ENCODE measurements at regions not wholly inside any gene's neighbourhood (a gene's known extent, or its start where the extent isn't known, plus 50 kb on each side); places are given as distances from the start of the nearest gene placed in this dataset.

- Histone ChIP-seq H3K4ac (ENCODE audit: low read depth, low read length) (no peak overlapping the region), H3K79me1 (ENCODE audit: low read depth in 1 of 2, low read length in 2 of 2) (no peaks in the 10 kb centered on the region), H4K8ac (ENCODE audit: low read depth in 2 of 2, low read length in 2 of 2) (no peak overlapping the region), H3K9me3 (ENCODE audit: control insufficient read depth, insufficient read depth, low read length) (peaks cover 32% of the 10 kb centered on the region), H3K36me3 (ENCODE audit: control insufficient read depth, insufficient read depth, low read length) (no peaks in the 10 kb centered on the region), H2BK15ac (ENCODE audit: low read depth, low read length) (no peak overlapping the region), H3K4me3 (ENCODE audit: insufficient read depth, low read depth, low read length) (no peak overlapping the region), H3K27me3 (ENCODE audit: control insufficient read depth, insufficient read depth, low read length) (no peaks in the 10 kb centered on the region), H3K18ac (ENCODE audit: low read depth, low read length) (no peak overlapping the region), H4K5ac (ENCODE audit: low read depth, low read length) (no peak overlapping the region), H3K23ac (ENCODE audit: low read depth, low read length) (no peak overlapping the region), H3K9me1 (ENCODE audit: insufficient read depth, low read length) (no peaks in the 10 kb centered on the region), H3K14ac (replicated peaks; ENCODE audit: low read depth, low read length) (no peak overlapping the region), H2BK5ac (ENCODE audit: low read depth, low read length, poor library complexity, severe bottlenecking) (no peak overlapping the region), H2AK9ac (replicated peaks; ENCODE audit: low read depth, low read length, poor library complexity) (no peak overlapping the region), H3K56ac (ENCODE audit: extremely low read depth, insufficient read depth, low read length) (no peak overlapping the region), H3K9ac (ENCODE audit: low read depth, low read length) (no peak overlapping the region), H4K20me1 (ENCODE audit: insufficient read depth, low read length) (no peaks in the 10 kb centered on the region), H3K27ac (ENCODE audit: insufficient read depth, low read length) (no peak overlapping the region), H2AFZ (replicated peaks; ENCODE audit: low read length, poor library complexity) (no peak overlapping the region), H3K4me1 (ENCODE audit: control insufficient read depth, insufficient read depth, low read length) (no peaks in the 10 kb centered on the region), H2BK20ac (ENCODE audit: low read depth, low read length) (no peak overlapping the region), H4K91ac (ENCODE audit: insufficient read depth, low read depth, low read length) (no peak overlapping the region), H2BK120ac (ENCODE audit: low read depth, low read length) (no peak overlapping the region), H2AK5ac (ENCODE audit: low read depth, low read length) (no peak overlapping the region), H3K4me2 (ENCODE audit: low read depth, low read length) (no peak overlapping the region)
- BruUV-seq (replicated peaks), result no TSS peak
- WGBS, 2 experiments (ENCODE audit: extremely low coverage in 2 of 2, insufficient read length in 1 of 2), result no CpG with 5 or more reads among the region's 4 CpGs
- dilution Hi-C loops (cut with HindIII; ENCODE audit: low sequenced_read_pairs, unreplicated experiment) (no loop called here), in situ Hi-C loops (cut with MboI; ENCODE audit: low sequenced_read_pairs) (no loop called here), intact Hi-C loops (cut with micrococcal nuclease) (no loop called here)
- CTCF ChIA-PET, result no interaction called here
- no peak for DNase-seq
- no peak for TF ChIP-seq RFX5 (IDR thresholded peaks at IDR 0.05; ENCODE audit: low read depth, low read length)
- TF ChIP-seq MAZ (IDR thresholded peaks at IDR 0.05; ENCODE audit: borderline replicate concordance, low read depth, low read length), result no peak
- no peak for TF ChIP-seq MAFK (IDR thresholded peaks at IDR 0.05; ENCODE audit: low read depth, low read length)
- TF ChIP-seq RCOR1 (IDR thresholded peaks at IDR 0.05; ENCODE audit: insufficient replicate concordance, low read length), result no peak
- no peak for TF ChIP-seq RAD21 (IDR thresholded peaks at IDR 0.05; ENCODE audit: low read length)
- no peak for TF ChIP-seq CHD1 (IDR thresholded peaks at IDR 0.05; ENCODE audit: low read depth, low read length)
- TF ChIP-seq POLR2A (IDR thresholded peaks at IDR 0.05; ENCODE audit: low read depth, low read length), result no peak
- no peak for TF ChIP-seq ELK1 (IDR thresholded peaks at IDR 0.05; ENCODE audit: borderline replicate concordance, low read depth, low read length)
- TF ChIP-seq BHLHE40 (IDR thresholded peaks at IDR 0.05; ENCODE audit: low read depth, low read length), result no peak
- TF ChIP-seq USF2 (IDR thresholded peaks at IDR 0.05; ENCODE audit: low read depth, low read length), result no peak
- no peak for TF ChIP-seq NFE2L2 (IDR thresholded peaks at IDR 0.05; ENCODE audit: low read depth, low read length)
- TF ChIP-seq CTCF (conservative IDR thresholded peaks at IDR 0.05; ENCODE audit: low read depth, low read length), result no peak
- no peak for TF ChIP-seq FOS (IDR thresholded peaks at IDR 0.05; ENCODE audit: low read depth, low read length)
- TF ChIP-seq MXI1 (IDR thresholded peaks at IDR 0.05; ENCODE audit: borderline replicate concordance, low read depth, low read length), result no peak
- no peak for TF ChIP-seq SMC3 (IDR thresholded peaks at IDR 0.05; ENCODE audit: low read depth, low read length)
- no peak for TF ChIP-seq CEBPB (IDR thresholded peaks at IDR 0.05; ENCODE audit: low read depth, low read length)
- POLR2A ChIA-PET (ENCODE audit: unreplicated experiment), result no interaction called here
- no peak for ATAC-seq (ENCODE audit: low read depth)
Measured at GRCh38 chr22:48936391-48936790, 891.3 kb downstream of the BRD1 start.

All from IMR-90 (cell line).